Trophoblast cell (in vitro differentiated cells and primary cell): ENCODE measurements at regions not wholly inside any gene's neighbourhood (a gene's known extent, or its start where the extent isn't known, plus 50 kb on each side); places are given as distances from the start of the nearest gene placed in this dataset.

Experiments used
- DNase-seq, 2 donors: peaks; one replicate each; pipeline ENCODE4 v3.0.0-alpha.2; 2016
- H2AFZ ChIP-seq: 2 replicates; pipeline ENCODE4 v1.6.1; 2013; ENCODE audit warnings: low read length, moderate library complexity, mild to moderate bottlenecking; ENCODE audit not compliant: insufficient read depth, poor library complexity
- H2AK5ac ChIP-seq: 2 replicates; pipeline ENCODE4 v1.6.1; 2013; ENCODE audit warnings: mild to moderate bottlenecking, low read length
- H2BK120ac ChIP-seq: 2 replicates; pipeline ENCODE4 v1.6.1; 2013; ENCODE audit warnings: low read length, mild to moderate bottlenecking, moderate library complexity; ENCODE audit not compliant: insufficient read depth, poor library complexity
- H2BK12ac ChIP-seq: 2 replicates; pipeline ENCODE4 v1.6.1; 2013; ENCODE audit warnings: mild to moderate bottlenecking, low read length, moderate library complexity
- H2BK5ac ChIP-seq: 2 replicates; pipeline ENCODE4 v1.6.1; 2013; ENCODE audit warnings: low read length, low read depth, moderate library complexity, mild to moderate bottlenecking; ENCODE audit not compliant: poor library complexity
- H3K14ac ChIP-seq: 2 replicates; pipeline ENCODE4 v1.6.1; 2013; ENCODE audit warnings: mild to moderate bottlenecking, low read length
- H3K18ac ChIP-seq: 2 replicates; pipeline ENCODE4 v1.6.1; 2013; ENCODE audit warnings: mild to moderate bottlenecking, low read length
- H3K23ac ChIP-seq: 2 replicates; pipeline ENCODE4 v1.6.1; 2013; ENCODE audit warnings: low read length
- H3K27ac ChIP-seq: 2 replicates; pipeline ENCODE4 v1.5.1; 2013; ENCODE audit warnings: low read depth, mild to moderate bottlenecking, inconsistent platforms, low read length, moderate library complexity
- H3K27me3 ChIP-seq: 2 replicates; pipeline ENCODE4 v1.6.1; 2013; ENCODE audit warnings: inconsistent platforms, mild to moderate bottlenecking, low read length, moderate library complexity; ENCODE audit not compliant: insufficient read depth
- H3K36me3 ChIP-seq, 2 experiments: 1 replicate in 1 of 2; 2 replicates in 1 of 2; pipeline ENCODE4 v1.6.1; 2013; ENCODE audit warnings: low read length in 2 of 2, mild to moderate bottlenecking in 2 of 2, moderate library complexity in 1 of 2; ENCODE audit not compliant: insufficient read depth in 2 of 2, control insufficient read depth in 1 of 2
- H3K4ac ChIP-seq: 2 replicates; pipeline ENCODE4 v1.6.1; 2013; ENCODE audit warnings: low read depth, mild to moderate bottlenecking, low read length, moderate library complexity
- H3K4me1 ChIP-seq, 2 experiments: 1 replicate in 1 of 2; 2 replicates in 1 of 2; pipeline ENCODE4 v1.6.1; 2013; ENCODE audit warnings: low read length in 2 of 2, mild to moderate bottlenecking in 2 of 2, moderate library complexity in 1 of 2; ENCODE audit not compliant: insufficient read depth in 2 of 2, control insufficient read depth in 1 of 2
- H3K4me2 ChIP-seq: 2 replicates; pipeline ENCODE4 v1.6.1; 2013; ENCODE audit warnings: inconsistent platforms, mild to moderate bottlenecking, low read length, moderate library complexity
- H3K4me3 ChIP-seq: 2 replicates; pipeline ENCODE4 v1.5.1; 2013; ENCODE audit warnings: mild to moderate bottlenecking, low read depth, low read length, inconsistent platforms
- H3K79me1 ChIP-seq: one replicate; pipeline ENCODE4 v1.6.1; 2013; ENCODE audit warnings: low read length
- H3K79me2 ChIP-seq: 2 replicates; pipeline ENCODE4 v1.6.1; 2013; ENCODE audit warnings: low read length, mild to moderate bottlenecking; ENCODE audit not compliant: control insufficient read depth, insufficient read depth, poor library complexity
- H3K9ac ChIP-seq: 2 replicates; pipeline ENCODE4 v1.6.1; 2013; ENCODE audit warnings: mild to moderate bottlenecking, low read length
- H3K9me3 ChIP-seq: 2 replicates; pipeline ENCODE4 v1.6.1; 2013; ENCODE audit warnings: low read depth, mild to moderate bottlenecking, control low read depth, inconsistent platforms, low read length; ENCODE audit not compliant: insufficient read depth
- H4K12ac ChIP-seq: 2 replicates; pipeline ENCODE4 v1.6.1; 2013; ENCODE audit warnings: low read depth, mild to moderate bottlenecking, low read length, moderate library complexity
- H4K8ac ChIP-seq: 2 replicates; pipeline ENCODE4 v1.6.1; 2013; ENCODE audit warnings: low read depth, mild to moderate bottlenecking, low read length, moderate library complexity
- H4K91ac ChIP-seq: one replicate; pipeline ENCODE4 v1.6.1; 2013; ENCODE audit warnings: low read depth, mild to moderate bottlenecking, low read length, moderate library complexity
- WGBS: extraction: QIAGEN DNeasy Blood & Tissue Kit; methylation state at CpG from one replicate; pipeline ENCODE4 v1.1.7; 2013; ENCODE audit warnings: missing lambda C conversion rate; ENCODE audit not compliant: insufficient read length, insufficient coverage; ENCODE audit errors: extremely low coverage; 5-methylcytosine and 5-hydroxymethylcytosine counted together

DNA sequence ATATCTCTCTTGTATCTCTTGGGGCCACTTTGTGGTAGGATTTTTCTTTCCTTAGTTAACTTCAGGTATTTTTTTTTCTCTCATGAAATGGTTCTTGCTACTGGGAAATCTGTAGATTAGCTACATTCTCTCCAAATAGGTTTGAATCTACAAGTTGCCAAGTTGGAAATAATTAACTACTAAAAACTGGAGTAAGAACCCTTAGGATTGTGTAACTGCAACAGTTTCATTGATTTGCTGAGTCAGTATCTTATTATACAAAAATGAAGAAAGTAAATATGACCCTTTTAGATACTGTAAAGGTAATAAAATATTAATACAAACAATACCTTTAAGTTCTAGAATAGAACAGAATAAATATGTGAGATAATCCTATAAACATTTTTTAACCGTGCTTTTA lies 327.9 kb downstream of the CXXC4 start:
- no peak overlapping the region for H3K9ac ChIP-seq
- no peak overlapping the region for H2BK5ac ChIP-seq
- H3K27me3 ChIP-seq = no peaks in the 10 kb centered on the region
- H3K18ac ChIP-seq = no peak overlapping the region
- no peak overlapping the region for H4K91ac ChIP-seq
- no peak overlapping the region for H2AFZ ChIP-seq
- H2BK120ac ChIP-seq = no peak overlapping the region
- H3K27ac ChIP-seq = no peak overlapping the region
- WGBS = no CpG with 5 or more reads among the region's 1 CpG
- no peak overlapping the region for H4K12ac ChIP-seq
- no peak overlapping the region for H2BK12ac ChIP-seq
- no peak overlapping the region for H3K4ac ChIP-seq
- DNase-seq = no peak
- no peak overlapping the region for H3K4me3 ChIP-seq
- H3K23ac ChIP-seq = no peak overlapping the region
- no peak overlapping the region for H2AK5ac ChIP-seq
- no peaks in the 10 kb centered on the region for H3K4me1 ChIP-seq
- H3K36me3 ChIP-seq = no peaks in the 10 kb centered on the region
- H3K14ac ChIP-seq = no peak overlapping the region
- H3K9me3 ChIP-seq = no peaks in the 10 kb centered on the region
- H3K79me1 ChIP-seq = no peaks in the 10 kb centered on the region
- H4K8ac ChIP-seq = no peak overlapping the region
- H3K79me2 ChIP-seq = no peaks in the 10 kb centered on the region
- H3K4me2 ChIP-seq = no peak overlapping the region

GRCh38 chr4:104163820-104164219 lies 330.9 kb downstream of the CXXC4 start:
- H3K18ac ChIP-seq = no peak overlapping the region
- no peaks in the 10 kb centered on the region for H3K27me3 ChIP-seq
- H4K12ac ChIP-seq = no peak overlapping the region
- no peak for DNase-seq
- H3K4ac ChIP-seq = no peak overlapping the region
- no peaks in the 10 kb centered on the region for H3K9me3 ChIP-seq
- H2BK12ac ChIP-seq = no peak overlapping the region
- H3K4me3 ChIP-seq = no peak overlapping the region
- H3K23ac ChIP-seq = no peak overlapping the region
- no peak overlapping the region for H4K8ac ChIP-seq
- no peaks in the 10 kb centered on the region for H3K79me2 ChIP-seq
- no peak overlapping the region for H3K4me2 ChIP-seq
- H2AK5ac ChIP-seq = no peak overlapping the region
- H3K9ac ChIP-seq = no peak overlapping the region
- no peak overlapping the region for H2AFZ ChIP-seq
- no peak overlapping the region for H3K27ac ChIP-seq
- H2BK120ac ChIP-seq = no peak overlapping the region
- H3K36me3 ChIP-seq = no peaks in the 10 kb centered on the region
- H3K14ac ChIP-seq = no peak overlapping the region
- no CpG with 5 or more reads among the region's 1 CpG for WGBS
- no peak overlapping the region for H2BK5ac ChIP-seq
- H3K4me1 ChIP-seq = no peaks in the 10 kb centered on the region
- no peak overlapping the region for H4K91ac ChIP-seq
- no peaks in the 10 kb centered on the region for H3K79me1 ChIP-seq

DNA sequence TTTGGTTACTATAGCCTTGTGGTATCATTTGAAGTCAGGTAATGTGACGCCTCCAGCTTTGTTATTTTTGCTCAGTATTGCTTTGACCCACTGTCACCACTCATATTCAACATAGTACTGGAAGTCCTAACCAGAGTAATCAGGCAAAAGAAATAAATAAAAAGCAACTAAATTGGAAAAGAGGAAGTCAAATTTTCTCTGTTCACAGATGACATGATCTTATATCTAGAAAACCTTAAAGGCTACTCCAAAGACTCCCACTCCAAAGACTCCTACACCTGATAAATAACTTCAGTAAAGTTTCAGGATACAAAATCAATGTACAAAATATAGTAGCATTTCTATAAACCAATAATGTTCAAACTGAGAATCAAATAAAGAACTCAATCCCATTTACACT lies 348.6 kb downstream of the CXXC4 start:
- no CpG with 5 or more reads among the region's 1 CpG for WGBS
- H3K27me3 ChIP-seq = no peaks in the 10 kb centered on the region

GRCh38 chr4:104138116-104138515 lies 356.6 kb downstream of the CXXC4 start:
- H3K4me1 ChIP-seq = no peaks in the 10 kb centered on the region
- no peak overlapping the region for H3K18ac ChIP-seq
- H2AK5ac ChIP-seq = no peak overlapping the region
- H3K4me3 ChIP-seq = no peak overlapping the region
- no peak overlapping the region for H3K14ac ChIP-seq
- H3K27ac ChIP-seq = no peak overlapping the region
- DNase-seq = no peak
- H3K79me1 ChIP-seq = no peaks in the 10 kb centered on the region
- no peak overlapping the region for H4K8ac ChIP-seq
- H3K23ac ChIP-seq = no peak overlapping the region
- no peak overlapping the region for H3K9ac ChIP-seq
- no peak overlapping the region for H2AFZ ChIP-seq
- no peaks in the 10 kb centered on the region for H3K9me3 ChIP-seq
- H4K12ac ChIP-seq = no peak overlapping the region
- no peaks in the 10 kb centered on the region for H3K27me3 ChIP-seq
- H2BK5ac ChIP-seq = no peak overlapping the region
- whole genome bisulfite sequencing = no CpG with 5 or more reads among the region's 1 CpG
- no peak overlapping the region for H2BK120ac ChIP-seq
- H3K4ac ChIP-seq = no peak overlapping the region
- no peaks in the 10 kb centered on the region for H3K79me2 ChIP-seq
- no peak overlapping the region for H4K91ac ChIP-seq
- H2BK12ac ChIP-seq = no peak overlapping the region
- H3K4me2 ChIP-seq = no peak overlapping the region
- H3K36me3 ChIP-seq = no peaks in the 10 kb centered on the region

More for the DNA sequence above, 348.6 kb downstream of the CXXC4 start:
- H2BK12ac ChIP-seq = no peak overlapping the region
- no peak overlapping the region for H2AK5ac ChIP-seq
- H3K79me2 ChIP-seq = no peaks in the 10 kb centered on the region
- no peak overlapping the region for H3K14ac ChIP-seq
- no peak overlapping the region for H3K23ac ChIP-seq
- no peaks in the 10 kb centered on the region for H3K4me1 ChIP-seq
- no peaks in the 10 kb centered on the region for H3K36me3 ChIP-seq
- no peak overlapping the region for H4K12ac ChIP-seq
- no peak overlapping the region for H3K9ac ChIP-seq
- no peak for DNase-seq
- no peaks in the 10 kb centered on the region for H3K79me1 ChIP-seq
- no peaks in the 10 kb centered on the region for H3K9me3 ChIP-seq
- H3K4me2 ChIP-seq = no peak overlapping the region
- no peak overlapping the region for H3K4ac ChIP-seq
- H2AFZ ChIP-seq = no peak overlapping the region
- H3K27ac ChIP-seq = no peak overlapping the region
- H4K91ac ChIP-seq = no peak overlapping the region
- H3K4me3 ChIP-seq = no peak overlapping the region
- no peak overlapping the region for H2BK5ac ChIP-seq
- no peak overlapping the region for H4K8ac ChIP-seq
- H3K18ac ChIP-seq = no peak overlapping the region
- H2BK120ac ChIP-seq = no peak overlapping the region
